Hematopoietic multipotent progenitor cell (in vitro differentiated cells): ENCODE measurements at regions not wholly inside any gene's neighbourhood (a gene's known extent, or its start where the extent isn't known, plus 50 kb on each side); places are given as distances from the start of the nearest gene placed in this dataset.

Experiments used
- DNase-seq, 3 donors: peaks; one replicate each; pipeline ENCODE4 v3.0.0-alpha.2; 2011 to 2015; ENCODE audit warnings: low read depth in 2 of 3, low spot score in 2 of 3

DNA sequence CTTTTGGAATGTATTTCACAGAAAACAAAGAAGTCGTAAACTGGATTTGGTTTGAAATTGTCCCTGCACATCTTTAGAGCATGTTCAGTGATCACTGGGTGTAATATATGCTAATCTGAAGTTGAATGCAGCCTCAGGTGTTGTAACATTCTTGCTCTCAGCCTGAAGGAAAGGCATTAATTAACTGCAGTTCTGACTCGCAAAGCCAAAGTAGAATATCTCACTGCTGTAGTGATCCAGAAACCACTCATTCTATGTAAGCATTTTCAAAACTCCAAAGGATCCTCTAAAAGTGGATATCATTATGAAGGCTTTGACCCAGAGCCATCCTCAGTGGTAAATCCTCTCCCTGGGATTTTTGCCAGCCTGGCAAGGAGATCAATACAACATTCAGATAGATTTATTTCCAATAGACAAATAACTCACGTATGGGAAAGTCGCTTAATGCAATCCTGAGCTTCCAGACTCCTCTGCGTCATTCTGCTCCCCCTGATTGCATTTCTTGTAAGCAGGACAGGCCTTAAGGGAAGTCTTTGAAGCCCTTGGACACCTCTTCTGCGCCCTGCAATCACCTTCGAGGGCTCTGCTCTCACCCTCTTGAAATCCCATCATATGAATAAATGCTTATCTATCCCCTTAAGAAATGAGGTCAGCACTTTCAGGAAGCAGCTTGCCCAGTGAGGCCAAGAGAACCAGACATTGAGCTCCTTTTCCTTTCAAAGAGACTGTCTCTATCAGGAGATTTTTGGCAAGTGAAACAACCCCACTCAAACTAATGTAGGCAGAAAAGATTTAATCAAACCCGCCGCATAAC lies 301.7 kb upstream of the NBEA start:
- no peak for DNase-seq

DNA sequence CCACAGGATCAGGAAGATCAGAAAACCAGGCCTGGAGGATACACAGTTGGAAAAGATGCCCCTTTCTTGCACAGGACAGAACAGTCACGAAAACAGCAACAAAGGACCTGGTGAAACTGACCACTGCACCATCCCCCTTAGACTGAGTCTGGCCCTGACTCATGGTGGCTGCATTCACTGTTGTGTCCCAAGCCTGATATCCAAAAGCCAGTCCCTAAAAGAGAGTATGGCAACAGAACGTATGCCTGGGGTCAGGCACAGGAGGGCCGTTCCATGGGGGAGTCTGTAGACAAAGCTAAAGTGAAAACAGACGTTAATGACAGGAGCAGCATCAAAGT lies 301.1 kb upstream of the NBEA start:
- no peak for DNase-seq

DNA sequence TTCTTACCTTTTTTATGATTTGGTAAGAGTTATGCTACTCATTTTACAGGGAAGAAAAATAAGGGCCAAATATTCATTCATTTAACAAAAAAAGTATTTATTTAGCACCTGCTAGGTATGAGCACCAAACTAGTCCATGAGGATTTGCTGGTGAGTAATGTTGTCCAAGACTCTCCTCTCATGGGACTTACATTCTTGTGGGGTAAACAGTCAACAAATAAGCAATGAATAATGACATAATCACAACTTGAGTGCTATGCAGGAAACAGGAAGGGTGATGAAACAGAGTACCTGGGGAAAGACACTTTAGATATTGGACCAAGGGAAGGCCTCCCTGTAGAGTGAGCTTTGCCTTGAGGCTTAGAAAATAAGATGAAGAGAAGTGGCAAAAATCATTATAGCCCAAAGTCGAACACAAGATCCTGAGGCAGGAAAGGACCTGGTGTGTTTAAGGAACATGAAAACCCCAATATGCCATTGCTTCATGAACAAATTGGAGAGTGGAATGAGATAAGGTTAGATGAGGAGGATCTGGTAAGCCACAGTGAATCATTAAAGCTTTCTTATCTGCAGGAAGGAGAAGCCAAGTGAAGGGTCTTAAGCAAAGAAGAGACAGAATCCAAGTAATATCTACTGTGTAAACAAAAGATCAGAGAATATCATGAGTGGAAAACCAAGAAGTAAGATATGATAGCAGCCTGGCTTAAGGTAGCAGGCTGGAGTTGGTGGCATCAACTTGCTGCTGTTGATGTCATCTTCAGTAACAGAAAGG lies 294.5 kb upstream of the NBEA start:
- DNase-seq: no peak

DNA sequence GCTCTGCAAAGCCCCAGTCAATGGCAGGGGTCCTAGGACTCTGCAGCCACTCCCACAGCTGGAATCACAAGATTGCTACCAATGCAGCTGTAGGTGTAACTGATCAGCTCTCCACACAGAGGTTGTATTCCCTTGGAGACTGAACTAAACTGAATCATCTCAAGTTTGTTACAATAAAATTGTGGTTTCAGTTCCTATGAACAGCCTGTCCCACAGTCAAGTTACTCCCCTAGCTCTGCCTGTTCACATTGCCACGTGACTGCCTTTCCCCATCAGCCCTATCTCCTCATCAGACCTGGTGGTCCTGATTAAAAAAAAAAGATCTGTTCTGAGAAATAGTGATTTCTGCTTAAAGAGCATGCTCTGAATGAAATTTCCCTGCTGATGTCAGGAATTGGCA lies 287.9 kb upstream of the NBEA start:
- no peak for DNase-seq

DNA sequence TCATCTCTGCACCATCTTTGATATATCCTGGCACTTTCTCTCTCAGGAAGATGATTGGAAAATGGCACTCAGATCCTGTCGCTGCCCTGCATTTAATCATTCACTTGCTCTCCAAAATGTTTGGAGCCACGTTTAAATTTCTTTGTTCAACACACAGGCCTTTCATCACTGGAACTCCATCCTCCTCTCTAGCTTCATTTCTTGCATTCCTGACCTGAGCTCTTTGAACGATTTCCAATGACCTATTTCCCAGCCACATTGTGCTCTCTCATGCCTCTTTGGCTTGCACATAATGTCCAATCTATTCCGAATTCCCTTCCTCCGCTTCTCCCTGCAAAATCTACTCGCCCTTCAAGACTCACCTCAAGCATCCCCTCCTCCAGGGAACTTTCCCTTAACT lies 287.4 kb upstream of the NBEA start:
- DNase-seq: no peak

DNA sequence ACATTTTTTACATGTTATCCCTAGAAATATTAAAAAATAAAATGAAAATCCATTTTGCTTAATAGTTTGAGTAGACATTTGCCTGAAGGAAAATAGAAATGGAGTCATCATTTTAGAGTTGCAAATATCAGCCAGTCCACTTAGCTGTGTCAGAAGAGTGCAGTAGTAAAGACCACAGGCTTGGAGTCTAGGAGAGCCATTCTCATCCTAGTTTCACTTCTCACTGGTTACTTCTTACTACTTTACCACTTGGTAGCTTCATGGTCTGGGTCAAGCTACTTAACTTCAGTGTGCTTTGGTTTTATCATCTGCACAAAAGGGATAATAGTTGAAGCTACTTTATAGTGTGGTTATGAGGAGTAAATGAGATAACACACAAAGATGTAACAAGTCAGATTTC lies 286.5 kb upstream of the NBEA start:
- no peak for DNase-seq

DNA sequence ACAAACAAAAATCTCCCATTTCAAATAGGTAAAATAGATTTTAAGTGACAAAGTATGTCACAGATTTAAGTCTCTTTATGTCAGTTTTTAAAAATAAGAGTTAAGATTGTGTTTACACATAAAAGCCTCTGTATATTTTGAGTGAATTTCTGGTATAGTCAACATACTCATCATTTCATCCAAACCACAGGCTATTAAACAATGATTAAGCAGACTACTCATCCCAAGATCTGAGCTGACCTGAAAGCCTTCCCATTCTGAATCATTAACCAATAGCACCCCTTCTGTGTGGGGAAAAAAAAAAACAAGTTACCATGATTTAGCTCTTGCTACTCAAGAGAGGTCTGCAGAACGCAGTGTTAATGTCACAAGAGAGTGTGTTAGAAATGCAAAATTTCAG lies 284.4 kb upstream of the NBEA start:
- no peak for DNase-seq

DNA sequence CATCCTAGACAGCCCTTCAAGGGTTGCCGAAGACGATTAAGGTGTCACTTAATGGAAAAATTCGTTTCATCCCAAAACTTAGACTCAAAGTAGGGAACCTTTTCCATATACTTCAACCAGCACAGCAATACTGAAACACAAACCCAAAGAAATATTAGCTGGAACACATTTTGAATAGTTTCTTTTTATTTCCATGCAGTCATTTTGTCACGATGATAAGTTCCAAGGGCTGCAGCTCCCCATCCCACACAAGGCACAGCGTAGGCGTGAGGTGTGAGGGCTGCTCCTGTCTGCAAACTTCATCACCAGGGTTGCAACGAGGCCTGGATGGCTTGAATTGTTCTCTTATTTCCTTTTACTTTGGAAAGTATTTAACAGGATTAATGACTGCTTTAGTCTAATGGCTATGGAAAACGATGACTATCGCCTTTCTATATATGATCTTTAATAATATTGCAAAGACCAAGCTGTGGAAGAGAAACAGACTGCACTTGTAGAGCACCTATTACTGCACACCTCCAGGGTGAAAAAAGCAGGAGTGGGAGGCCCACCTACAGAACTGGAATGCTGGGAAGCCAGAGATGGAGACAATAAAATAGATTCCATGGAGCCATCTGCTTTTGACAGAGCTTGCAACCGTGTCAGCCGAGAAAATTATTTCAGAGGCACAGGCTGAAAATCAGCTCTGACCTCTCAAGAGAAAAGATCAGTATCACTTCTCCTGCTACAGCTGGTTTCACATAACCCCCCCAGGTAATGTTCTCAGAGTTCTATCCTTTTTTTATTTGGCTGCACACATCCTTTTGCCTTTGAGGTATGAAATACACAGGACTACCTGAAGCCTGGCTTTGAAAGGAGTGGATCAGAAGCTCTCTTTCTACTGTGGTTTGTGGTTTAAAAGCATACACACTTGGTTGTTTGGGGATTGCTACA lies 274.5 kb upstream of the NBEA start:
- DNase-seq: no peak

DNA sequence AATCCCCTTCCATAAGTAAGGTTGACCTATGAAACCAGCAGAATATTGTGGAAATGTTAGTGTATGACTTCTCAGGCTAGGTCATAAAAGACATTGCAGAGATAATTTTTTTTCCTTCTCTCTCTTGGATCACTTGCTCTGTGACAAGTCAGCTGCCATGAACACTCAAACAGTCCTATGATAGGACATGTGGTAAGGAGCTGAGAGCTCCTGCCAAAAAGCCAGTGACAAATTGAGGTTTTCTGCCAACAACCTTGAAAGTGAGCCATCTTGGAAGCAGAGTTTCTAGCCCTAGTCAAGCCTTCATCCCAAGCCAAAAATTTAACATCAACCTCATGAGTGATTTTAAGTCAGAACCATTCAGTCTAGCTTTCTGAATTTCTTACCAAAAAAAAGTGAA lies 270.9 kb upstream of the NBEA start:
- DNase-seq: no peak

DNA sequence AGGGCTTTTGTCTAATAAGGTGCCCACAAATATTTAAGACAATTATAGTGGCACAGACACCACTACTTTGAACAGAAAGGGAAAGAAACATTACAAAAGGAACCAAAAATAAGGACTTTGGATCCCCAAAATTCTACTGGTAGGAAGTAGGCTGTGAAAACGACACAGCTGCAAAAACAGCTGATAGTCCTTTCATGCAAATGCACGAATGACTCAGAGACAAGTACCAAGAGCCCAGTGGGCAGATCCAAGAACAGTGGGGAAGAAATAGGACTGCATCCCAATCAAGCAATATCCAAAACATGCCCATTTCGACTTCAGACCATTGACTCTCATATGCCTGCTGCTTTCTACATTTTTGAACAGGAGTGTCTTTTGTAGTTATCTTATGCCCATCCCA lies 269.4 kb upstream of the NBEA start:
- DNase-seq: no peak

DNA sequence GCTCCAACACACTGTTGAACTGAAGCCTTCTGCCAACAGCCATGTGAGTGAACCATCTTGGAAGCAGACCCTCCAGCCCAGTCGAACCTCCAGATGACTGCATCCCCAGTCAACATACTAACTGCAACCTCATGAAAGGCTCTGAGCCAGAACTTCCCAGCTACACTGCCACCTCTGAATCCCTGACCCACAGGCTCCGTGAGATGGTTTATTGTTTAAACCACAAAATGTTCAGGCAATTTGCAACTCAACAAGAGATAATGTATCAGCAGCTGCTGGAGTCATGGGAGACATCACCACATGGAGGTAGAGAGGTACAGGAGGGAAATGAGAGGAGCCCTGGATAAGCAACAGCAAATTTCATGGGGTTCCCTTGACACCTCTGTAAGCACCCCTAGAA lies 266.4 kb upstream of the NBEA start:
- DNase-seq: no peak

DNA sequence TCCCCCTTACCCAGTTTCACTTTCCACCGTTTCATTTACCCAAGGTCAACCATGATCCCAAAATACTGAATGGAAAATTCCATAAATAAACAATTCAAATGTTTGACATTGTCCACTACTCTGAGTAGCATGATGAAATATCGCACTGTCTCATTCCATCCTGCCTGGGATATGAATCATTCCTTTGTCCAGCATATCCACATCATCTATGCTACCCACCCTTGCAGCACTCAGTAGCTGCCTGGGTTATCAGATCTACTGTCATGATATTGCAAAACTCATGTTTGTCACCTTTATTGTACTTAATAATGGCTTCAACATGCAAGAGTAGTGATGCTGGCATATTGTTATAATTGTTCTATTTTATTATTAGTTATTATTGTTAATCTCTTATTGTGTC lies 263.9 kb upstream of the NBEA start:
- no peak for DNase-seq

DNA sequence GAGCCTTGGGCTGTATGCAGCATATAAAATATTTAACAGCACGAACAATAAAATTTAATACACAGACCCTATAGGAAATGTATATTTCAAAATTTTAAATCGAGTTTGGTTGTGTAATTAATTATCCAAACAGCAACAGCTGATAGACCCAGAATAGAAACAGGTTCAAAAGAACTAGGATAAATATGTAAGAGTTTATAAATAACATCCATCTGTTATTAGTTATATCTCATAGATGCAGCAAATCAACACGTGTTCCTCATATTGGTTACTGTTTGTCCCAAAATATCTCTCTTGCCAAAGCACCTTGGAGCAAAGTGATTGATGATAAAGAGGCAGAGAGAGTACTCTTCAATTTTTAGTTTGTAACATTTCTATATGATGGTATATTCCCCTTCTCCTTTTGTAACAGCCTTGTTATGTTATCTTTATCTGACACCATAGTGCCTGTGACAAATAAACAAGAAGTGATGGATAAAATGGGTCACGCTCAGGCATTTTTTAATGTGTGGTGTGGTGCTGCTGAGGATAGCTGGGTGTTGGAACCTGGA lies 260.6 kb upstream of the NBEA start:
- DNase-seq: no peak

DNA sequence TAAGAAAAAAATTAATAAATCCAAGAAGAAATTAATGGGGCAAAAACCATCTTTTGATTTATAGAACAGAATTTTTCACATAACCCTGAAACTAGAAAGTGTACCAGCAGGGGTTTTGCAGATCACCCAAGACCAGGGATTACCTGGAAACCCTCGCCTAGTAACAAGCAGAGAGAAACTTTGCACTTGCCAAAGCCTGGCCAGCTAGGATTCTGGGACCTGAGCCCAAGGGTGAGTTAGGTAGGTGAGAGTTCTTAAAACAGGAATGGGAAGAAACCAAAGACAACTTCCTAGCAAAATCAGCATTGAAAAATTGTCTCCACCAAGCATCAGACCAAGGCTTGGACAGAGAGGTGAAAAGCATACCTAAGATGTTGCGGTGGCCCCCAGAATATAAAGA lies 247.0 kb upstream of the NBEA start:
- no peak for DNase-seq

DNA sequence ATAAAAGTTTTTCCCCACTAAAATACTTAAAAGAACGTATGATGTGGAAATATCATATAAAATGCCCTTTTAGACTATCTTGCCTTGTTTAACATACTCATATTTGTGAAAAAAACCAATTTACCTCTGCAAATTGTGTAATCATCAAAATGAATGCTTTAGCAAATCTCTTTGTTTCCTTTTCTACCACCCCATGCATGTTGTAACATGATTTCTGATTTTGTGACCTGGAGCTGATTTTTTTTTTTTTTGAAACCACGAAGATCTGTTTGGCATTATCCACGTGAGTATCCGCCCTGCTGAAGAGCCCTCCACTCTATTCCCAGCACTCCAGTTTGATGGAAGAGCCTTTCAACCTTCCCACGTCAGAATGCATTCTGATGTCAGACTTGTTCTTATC lies 245.8 kb upstream of the NBEA start:
- DNase-seq: no peak

DNA sequence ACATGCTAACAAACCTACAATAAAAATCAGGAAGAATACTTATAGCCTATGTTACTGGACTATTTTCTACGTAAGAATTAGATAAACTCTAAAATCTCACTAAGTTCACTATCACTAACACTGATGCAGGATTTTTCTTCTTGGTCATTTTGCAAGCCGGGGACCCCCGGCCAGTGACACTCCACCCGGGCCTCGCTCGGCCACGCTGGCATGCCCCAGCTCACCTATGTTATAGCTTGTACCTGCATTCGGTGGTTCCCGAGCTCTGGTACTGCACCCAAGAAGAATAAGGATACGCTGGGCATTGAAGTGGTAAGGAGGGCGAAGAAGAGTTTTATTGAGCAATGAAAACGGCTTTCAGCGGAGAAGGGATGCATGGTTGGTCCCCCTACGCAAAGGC lies 245.3 kb upstream of the NBEA start:
- DNase-seq: no peak

DNA sequence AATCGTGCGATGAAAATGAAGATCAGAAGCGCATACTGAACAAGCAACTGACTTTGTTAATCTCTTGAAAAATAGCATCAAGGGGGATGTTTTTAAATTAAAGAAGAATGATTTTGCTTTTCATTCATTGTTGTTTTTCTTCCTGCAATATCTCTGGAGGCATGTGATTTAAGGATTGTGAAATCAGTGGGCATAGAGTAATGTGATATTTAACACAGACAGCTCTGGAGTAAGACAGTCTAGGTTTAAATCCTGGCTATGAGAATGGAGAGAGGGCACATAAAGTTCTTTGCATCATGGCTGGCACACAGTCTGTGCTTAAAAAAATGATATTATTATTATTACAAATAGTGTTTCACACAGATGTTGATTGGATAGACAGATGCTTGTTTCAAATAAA lies 243.1 kb upstream of the NBEA start:
- no peak for DNase-seq

DNA sequence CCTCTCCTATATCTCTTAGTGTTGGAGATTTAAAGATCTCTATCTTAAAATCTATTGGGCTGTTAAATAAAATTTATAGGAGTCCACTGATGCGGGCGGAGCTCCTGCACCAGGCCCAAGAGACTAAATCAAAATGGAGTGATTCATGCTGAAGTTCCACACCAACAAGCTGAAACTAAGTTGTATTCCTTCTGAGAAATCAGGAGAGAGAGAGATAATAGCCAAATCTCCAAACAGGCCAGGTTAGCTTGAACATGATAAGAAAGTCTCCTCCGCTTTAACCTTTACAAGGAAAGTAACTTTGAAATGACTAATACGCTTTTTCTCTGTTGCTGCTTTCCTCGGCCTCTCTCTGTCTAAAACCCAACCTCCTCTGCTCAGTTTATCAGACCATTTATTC lies 241.9 kb upstream of the NBEA start:
- DNase-seq: no peak

DNA sequence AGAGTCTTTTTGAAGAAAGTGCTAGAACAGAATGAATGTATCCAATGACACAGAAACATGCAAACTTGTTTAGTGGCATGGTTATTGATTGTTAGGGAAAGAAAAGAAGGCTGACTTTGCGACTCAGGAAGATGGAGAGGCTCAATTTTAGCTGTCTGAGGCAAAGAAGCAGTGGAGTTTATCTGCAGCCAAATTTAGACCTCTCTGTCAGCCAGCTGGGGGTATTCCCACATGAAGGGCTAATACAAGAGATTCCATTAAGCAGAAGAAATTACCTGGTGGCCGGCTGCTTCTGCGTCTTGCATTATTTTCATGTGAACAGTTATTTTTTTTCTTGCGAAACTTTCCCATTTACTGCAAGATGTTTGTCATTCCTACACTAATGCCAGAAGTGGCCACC lies 240.2 kb upstream of the NBEA start:
- DNase-seq: no peak

DNA sequence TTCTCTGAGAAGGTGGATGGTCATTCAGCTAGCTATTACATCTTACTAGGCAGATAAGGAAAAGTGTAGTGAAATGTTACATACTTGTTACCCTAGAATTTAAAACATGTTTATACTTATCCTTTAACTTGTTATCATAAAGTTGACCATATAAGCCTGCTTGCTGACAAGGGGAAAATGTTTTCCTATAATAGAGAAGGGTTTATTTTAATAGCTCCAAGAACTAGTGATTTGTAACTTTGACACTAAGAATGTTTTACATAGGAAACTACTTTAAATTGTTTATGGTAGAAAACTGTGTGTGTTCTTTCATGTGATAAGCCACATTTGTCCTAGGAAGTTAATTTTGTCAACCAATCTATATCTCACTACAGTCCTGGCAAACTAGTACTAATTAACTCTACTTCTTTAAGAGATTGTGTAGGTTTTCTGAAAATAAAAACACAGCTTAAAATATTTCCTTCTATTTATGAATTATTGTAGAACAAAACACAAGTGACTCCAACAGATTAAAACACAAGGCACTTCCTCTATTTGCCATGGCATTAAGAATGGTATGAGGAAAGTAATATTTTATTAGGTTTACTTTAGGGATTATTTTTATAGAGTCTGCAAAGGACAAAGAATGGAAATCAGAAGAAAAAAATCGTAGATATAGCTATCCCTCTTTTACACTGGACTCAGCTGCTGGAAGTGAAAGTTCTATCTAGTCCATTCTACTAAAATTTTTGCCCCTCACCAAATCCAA lies 233.3 kb upstream of the NBEA start:
- DNase-seq: no peak
